GM19463 (cell line): ENCODE measurements at regions not wholly inside any gene's neighbourhood (a gene's known extent, or its start where the extent isn't known, plus 50 kb on each side); places are given as distances from the start of the nearest gene placed in this dataset.

Experiments used
- ATAC-seq: cut with Tn5 transposase; IDR thresholded peaks from one replicate; pipeline ENCODE4 v1.9.1; 2021; ENCODE audit warnings: mild to moderate bottlenecking, moderate library complexity; ENCODE audit not compliant: unreplicated experiment

DNA sequence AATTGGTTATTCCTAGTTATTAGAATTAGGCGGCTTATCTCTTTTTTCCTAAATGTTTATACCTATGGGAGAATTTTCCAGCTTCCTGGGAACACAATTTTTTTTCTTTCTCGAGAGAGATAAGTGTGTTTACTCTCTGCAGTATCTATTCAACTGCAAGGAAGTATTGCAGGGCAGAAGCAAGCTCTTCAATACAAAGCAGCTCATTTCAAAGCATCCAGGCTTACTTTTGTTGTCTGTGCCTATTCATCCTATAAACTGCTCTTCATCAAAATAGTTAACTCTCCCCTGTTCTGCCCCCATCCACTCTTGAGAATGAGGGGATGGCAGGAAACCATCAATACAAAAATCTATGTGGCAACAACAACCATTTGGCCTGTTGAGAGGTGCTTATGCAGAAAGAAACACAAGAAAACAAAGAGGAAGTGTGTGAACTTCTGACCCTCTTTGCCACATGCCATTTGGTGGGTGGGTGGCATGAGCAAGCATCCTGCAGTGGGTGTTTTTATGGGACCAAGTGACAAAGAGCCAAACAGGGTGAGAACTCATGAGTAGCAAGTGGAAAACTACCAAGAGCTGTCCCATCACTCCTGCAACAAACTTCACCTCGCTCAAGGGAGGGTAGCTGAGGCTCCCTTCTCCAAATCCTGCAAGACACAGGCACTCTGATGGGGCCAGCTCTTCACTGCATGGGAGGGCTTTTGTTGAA lies 50.6 kb upstream of the MRPS6 start:
- ATAC-seq = peak; percentile 27

DNA sequence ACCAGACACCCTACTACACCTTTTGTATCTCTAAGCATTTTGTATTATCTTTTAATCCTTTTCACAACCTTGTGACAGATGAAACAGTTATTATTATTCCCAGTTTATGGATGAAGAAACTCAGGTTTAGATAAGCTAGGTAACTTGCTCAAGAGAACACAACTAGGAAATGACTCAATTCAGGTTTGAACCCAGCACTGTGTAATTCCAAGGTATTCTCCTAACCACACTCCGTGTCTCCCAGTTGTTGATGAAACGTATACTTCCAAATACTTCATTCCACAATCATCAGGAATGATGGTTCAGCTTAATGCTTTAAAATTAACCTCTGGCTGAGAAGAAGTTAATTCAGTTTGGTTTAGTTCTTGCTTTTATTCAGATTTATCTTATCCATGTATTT lies 51.7 kb upstream of the MRPS6 start:
- no peak for ATAC-seq

DNA sequence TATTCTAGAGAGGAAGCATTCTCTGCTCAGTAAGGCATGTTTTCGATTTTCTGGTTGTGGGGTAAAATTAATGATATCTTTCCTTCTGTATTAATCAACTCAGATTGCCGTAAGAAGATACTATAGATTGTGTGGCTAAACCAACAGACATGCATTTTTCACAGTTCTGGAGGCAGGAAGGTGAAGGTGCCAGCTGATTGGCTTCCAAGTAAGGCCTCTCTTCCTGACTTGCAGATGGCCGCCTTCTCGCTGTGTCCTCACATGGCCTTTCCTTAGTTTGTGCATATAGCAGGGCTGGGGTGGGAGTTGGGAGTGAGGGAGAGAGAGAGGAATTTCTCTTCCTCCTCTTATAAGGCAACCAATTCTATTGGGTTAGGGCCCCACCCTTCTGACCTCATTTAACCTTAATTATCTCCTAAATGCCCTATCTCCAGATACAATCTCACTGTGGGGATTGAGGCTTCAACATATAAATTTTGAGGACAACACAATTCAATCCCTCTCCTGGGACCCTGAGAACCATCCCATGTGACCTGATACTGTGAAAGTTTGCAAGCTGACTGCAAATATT lies 52.3 kb upstream of the MRPS6 start:
- ATAC-seq = no peak

DNA sequence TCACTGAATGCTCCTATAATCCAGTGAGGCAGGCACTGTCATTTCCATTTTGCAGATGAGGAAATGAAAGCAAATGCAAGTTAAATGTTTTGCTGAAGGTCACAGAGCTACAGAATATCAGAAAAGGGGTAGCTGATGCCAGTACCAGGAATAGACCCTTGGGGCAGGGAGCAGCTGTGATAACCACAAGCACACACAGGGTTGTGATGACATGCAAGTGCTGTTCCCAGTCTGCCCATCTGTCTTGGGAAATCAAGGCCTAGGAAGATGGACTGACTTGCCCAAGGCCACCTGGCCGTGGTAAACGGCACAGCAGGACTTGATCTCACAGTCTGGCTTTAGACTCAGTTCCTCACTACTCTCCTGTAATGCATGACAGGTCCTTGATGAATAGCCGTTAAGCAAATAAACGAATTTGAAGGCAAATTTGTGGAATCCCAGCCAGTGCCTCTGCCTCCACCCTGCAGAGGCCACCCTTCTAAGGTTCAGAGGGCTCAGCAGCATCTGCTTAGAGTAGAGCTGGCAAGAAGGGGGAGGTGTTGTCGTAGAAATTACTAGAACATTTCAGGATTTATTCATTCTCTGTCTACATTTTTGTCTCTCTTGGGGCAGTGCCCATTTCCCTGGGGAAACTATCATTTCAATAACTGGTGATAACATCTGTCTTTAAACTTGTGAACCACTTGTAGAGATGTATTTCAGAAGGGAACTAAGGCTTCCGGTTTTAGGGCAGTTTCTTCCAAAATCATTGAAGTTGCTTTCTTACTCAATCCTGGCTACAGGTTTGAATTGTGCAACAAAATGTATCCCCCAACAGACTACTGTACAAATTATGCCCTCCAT lies 53.2 kb upstream of the MRPS6 start:
- peak; percentile 34 for ATAC-seq

DNA sequence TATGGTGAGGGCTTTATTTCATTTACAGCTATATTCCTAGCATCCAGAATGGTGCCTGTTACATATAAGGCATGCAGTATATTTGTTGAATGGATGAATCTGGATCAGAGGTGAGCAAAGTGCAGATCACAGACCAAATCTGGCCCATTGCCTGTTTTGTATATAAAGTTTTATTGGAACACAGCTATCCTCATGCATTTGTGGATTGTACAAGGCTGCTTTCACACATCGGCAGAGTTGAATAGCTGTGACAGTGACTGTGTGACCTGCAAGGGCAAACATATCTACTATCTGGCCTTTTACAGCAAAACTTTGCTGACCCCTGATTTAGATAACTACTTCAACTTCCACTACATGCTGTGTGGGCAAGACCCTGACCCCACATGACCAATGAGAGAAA lies 54.0 kb upstream of the MRPS6 start:
- ATAC-seq = no peak

DNA sequence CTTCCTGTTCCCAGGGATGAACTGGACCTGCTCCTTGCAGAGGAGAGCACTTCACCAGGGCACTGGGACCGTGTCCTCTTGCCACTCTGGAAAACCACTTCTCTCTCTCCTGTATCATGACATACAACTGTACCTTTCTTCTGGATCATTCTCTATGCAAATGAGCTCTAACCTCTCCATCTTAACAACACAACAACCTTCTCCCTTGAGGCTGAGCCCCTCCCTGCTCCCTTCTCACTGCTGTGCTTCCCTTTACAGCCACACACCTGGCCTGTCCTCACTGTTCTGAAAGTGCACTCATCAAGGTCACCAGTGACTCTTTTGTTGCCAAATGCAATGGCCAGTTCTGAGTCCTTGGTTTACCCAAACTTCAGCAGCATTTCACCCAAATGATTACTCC lies 54.5 kb upstream of the MRPS6 start:
- no peak for ATAC-seq

DNA sequence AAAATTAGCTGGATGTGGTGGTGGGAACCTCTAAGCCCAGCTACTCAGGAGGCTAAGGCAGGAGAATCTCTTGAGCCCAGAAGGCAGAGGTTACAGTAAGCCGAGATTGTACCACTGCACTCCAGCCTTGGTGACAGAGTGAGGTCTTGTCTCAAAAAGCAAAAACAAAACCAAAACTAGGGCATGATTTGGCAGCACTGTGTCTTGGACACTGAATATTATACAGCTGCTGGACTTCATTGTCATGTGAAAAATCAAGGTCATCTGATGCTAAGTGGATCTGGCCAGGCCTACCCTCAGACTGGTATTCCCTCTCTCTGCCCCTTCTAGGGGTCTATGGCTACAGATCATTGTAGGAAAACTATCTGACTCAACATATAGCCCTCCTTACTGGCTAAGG lies 55.2 kb upstream of the MRPS6 start:
- ATAC-seq = no peak

DNA sequence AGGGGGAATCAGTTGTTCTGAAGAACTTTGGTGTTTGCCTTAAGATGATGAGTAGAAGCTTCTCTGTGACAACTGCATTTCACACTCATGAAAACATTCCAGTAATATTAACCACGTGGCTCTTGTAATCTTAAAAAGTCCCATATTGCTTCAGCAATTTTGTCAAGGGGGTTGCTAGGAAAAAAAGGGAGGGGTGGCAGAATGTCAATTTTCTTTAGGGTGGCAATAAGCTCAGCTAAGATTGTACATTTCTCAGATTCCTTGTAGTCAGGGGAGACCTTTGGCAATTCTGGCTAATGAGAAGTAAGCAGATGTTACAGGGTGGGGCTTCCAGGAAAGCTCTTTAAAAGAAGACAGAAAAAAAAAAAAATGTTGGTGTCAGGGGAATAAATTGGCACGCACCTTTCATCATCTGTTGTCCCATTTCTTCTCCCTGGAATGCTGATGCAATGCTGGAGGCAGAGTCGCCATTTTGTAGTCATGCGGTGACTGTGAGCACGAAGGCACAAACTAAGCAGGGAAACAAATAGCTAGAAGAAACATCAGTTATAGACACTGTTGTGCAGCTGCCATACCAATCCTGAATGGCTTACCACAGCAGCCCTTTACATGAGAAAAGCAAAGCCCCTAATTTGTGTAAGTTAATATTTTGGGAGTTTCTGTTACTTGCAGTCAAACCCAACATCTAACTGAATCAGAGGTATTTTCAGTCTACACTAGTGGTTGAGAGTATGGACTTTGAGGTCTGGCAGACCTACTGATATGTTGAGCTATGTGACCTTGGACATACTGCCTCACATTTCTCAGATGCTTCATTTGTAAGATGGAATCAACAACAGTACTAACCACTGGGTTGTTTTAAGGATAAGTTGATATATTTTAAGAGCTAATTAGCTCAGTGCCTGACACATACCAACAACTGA lies 56.1 kb upstream of the MRPS6 start:
- peak; percentile 45 for ATAC-seq

DNA sequence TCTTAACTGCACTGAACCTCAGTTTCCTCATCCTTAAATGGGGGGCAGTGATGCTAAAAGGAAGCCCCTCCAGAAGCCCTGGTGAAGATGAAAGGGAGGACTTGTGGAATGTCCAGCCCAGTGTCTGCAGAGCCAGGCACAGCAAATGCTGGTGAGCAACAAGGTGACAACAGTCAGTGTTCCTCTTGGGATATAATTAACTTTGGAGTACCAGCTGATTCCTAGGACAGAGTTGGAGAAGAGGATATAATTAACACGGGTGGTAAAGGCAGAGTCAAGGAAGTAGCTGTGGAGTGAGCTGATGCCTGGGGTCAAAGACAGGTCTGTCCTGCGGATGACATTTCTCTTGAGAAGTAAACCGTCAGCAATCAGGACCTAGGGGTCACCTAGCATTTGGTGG lies 60.7 kb upstream of the MRPS6 start:
- no peak for ATAC-seq

DNA sequence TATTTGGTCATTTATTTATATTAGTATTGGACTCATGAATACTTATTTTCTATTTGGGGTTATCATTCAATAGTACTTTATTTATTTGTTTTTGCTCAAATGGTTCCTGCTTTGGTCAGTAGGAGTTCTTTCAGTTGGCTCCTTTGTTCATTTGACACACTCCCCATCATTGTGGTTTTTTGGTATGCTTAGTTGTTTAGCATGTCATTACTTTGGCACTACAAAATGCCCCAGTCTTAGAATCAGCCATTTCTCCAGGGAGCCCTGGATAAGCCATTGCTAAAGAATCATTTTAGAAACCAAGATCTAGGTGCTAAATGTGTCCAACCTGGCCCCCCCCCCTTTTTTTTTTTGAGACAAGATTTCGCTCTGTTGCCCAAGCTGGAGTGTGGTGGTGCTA lies 61.7 kb upstream of the MRPS6 start:
- no peak for ATAC-seq

DNA sequence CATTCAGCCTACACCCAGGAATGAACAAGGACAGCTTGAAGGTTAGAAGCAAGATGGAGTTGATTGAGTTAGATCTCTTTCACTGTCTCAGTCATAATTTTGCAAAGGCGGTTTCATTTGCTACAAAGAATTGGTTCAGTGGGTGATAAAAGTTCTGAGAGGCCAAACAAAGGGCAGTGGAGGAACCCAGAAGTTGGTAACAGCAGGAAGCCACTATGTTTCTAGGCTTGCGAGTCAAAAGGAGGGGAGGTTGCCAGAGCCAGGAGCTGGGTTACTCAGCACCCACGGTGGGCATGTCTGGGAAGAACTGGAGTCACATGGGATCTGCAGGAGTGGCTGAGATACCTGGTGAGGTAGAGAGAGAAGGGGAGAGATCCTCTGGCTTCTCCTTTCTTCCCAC lies 64.2 kb upstream of the MRPS6 start:
- ATAC-seq = no peak

DNA sequence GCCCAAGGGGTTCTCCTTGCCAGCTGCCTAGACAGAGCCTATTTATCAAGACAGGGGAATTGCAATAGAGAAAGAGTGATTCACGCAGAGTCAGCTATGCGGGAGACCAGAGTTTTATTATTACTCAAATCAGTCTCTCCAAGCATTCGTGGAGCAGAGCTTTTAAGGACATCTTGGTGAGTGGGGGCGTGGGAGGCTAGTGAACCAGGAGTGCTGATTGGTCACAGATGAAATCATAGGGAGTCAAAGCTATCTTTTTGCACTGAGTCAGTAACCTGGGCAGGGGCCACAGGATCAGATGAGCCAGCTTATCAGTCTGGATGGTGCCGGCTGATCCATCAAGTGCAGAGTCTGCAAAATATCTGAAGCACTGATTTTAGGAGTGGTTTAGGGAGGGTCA lies 64.8 kb upstream of the MRPS6 start:
- ATAC-seq = no peak

DNA sequence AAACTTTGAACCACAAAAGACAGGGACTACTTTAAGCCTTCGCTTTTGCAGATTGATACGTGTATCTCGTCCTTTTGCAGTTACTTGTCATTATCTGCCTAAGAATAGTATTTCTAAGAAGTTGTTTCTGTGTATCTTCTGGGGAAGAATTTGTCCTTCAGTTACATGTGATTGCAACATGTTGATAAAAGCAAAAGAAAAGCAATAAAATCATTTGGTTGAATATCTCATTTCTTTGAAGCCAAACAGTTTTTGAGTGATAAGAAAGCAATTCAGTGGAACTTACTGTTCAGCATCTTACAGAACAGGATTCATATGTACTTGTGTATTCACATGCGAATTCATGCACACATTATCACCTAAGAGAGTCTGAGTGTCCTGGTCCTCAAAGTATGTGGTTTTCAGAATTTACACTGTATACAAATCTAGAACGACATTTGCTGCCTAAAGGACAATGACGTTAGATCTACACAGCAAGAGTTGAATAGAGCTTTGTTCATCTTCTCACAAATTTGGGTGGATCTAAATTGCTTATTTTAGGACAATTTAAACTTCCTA lies 66.7 kb upstream of the MRPS6 start:
- no peak for ATAC-seq

DNA sequence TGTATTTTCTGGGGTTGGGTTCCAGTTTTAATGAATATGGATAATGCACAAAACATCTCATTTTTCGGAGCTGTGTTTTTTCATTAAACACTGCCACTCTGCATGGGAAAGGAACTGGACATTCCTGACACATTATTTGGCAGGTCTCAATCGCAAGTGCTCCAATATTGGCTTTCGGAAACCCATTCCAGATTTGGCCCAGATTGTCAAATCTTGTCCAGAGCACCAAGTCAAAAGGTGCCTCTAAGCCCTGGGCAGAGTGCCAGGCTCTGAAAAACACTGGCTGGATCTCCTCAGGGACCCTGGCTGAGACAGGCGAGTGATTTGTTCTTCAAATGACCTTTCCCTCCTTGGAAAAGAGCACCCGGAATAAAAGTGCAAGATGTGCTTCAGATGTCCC lies 68.4 kb upstream of the MRPS6 start:
- no peak for ATAC-seq

DNA sequence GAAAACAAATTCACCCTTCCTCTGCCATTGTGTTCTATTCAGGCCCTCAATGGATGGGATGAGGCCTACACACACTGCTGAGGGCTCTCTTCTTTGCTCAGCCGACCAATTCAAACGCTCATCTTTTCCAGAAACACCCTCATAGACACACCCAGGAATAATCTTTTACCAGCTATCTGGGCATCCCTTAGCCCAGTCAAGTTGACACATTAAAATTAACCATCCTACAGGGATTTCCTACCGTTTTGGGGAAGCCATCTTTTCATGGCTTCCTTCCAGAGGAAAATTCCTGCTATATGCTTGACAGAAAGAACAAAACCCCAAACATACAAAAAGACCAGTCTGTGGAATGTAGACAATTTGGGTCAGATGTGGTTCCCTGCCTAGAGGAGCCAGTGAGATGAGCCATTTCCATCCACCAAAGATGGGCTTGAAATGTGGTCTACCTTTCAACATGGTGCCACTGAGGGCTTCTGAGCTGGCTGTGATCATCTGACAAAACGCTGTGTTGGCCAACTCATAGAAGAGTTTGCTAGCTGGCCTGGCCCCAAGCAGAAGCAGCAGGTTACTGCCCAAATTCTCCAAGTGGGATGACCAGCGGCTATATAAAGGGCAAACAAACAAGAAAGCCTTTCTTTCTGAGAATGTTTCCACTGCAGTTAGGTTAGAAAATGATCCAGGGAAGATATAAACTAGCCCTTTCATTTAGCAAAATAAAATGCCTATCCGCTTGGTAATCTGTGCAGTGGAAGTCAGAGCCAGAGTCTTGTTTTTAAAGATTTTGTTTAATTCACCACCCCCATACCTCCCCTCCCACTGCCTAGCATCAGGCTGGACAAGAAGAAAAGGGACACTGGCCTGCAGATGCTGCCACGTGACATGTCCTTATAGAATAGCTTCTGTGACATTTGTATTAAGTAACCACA lies 69.1 kb upstream of the MRPS6 start:
- ATAC-seq = no peak

DNA sequence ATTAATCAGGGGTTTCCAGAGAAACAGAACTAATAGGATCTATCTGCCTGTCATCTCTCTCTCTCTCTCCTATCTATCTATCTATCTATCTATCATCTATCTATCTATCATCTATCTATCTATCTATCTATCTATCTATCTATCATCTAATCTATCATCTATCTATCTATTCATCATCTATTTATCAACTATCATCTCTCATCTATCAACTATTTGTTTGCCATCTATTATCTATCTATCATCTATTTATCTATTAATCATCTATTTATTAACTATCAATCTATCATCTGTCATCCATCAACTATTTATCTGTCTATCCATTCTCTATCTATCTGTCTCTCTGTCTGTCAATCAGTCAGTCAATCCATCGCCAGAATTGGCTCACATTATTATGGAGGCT lies 70.0 kb upstream of the MRPS6 start:
- ATAC-seq = no peak

DNA sequence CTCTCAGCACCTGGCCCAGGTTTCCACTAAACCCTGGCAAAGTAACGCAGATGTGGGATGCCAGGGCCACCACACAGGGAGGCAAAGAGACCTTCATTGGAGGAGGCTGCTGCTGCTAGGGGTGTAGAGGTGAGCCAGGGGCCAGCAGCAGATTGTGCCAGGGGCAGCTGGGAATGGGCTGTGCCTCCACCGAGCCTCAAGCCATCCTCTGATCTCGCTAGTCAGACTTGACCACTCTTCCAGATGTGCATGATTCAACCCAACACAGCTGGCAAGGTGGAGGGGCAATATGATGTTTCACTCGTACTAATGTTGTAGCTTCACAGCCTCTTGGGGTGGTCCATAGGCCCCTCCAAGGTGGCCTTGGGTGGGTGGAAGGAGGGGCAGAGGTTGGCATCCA lies 73.0 kb upstream of the MRPS6 start:
- no peak for ATAC-seq

DNA sequence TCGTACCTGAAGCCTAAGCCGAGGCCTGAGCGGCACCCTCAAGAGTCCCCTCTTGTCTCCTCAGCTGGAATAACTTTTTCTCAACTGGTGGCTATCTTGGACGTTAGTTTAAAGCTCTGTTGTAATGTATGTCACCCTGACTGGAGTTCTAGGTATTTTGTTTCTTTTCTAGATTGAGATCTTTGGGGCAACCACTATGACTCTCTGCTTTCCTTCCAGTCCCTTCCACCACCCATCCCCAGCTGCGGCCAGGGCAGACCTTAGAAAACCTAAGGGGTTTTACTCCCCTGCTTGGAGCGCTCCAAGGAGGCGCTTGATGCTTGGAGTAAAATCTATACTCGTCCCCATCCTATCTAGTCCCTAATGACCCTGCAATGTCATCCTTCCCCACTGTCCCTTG lies 74.6 kb upstream of the MRPS6 start:
- ATAC-seq = no peak

DNA sequence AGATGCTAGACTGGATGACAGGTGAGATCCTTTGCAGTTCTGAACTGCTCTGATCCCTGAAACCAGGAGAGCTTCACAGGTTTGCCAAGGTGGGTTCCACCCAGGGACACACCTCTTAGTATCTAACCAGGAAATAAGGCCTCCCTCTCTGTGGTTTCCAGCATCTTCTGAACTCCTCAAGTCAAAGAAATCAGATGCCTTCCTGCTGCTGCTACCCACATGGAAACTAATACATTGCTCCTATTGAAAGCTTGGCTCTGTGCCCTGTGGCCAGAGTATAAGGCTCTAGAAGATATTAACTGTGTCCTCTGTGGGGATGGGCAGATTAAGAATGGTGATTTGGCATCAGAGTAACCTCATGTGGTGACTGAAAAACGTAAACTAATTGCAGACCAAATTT lies 75.0 kb upstream of the MRPS6 start:
- no peak for ATAC-seq

DNA sequence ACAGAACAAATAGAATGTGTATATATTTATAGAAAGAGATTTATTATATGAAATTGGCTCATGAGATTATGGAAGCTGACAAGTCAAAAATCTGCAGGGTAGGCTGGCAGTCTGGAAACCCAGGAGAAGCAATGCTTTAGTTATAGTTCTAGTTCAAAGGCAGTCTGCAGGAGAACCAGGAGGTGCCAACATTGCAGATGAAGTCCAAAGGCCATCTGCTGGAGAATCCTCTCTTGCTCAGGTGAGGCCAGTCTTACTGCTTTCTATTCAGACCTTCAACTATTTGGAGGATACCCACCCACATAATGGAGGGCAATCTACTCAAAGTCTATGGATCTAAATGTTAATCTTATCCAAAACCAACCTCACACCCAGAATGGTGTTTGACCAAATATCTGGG lies 75.9 kb upstream of the MRPS6 start:
- ATAC-seq = no peak
